ENCODE measurements at regions not wholly inside any gene's neighbourhood (a gene's known extent, or its start where the extent isn't known, plus 50 kb on each side); places are given as distances from the start of the nearest gene placed in this dataset.

- TF ChIP-seq ZNF184 (CRISPR knock-in tag; IDR thresholded peaks at IDR 0.05) = no peak
- no peak for TF ChIP-seq HDAC1 (IDR thresholded peaks at IDR 0.05)
- TF ChIP-seq ZNF444 (CRISPR knock-in tag; IDR thresholded peaks at IDR 0.05) = no peak
- no peak for TF ChIP-seq ZNF57 (CRISPR knock-in tag; IDR thresholded peaks at IDR 0.05)
- TF ChIP-seq TAF15 (IDR thresholded peaks at IDR 0.05; ENCODE audit: low read depth, low read length) = no peak
- TF ChIP-seq MCM5 (IDR thresholded peaks at IDR 0.05; ENCODE audit: low read depth) = no peak
- no peak for TF ChIP-seq KDM1A (IDR thresholded peaks at IDR 0.05)
- TF ChIP-seq ZBTB49 (CRISPR knock-in tag; IDR thresholded peaks at IDR 0.05; ENCODE audit: borderline replicate concordance) = no peak
- TF ChIP-seq PBX2 (CRISPR knock-in tag; IDR thresholded peaks at IDR 0.05; ENCODE audit: low read depth) = no peak
- TF ChIP-seq PBX2 (tag; conservative IDR thresholded peaks at IDR 0.05; ENCODE audit: low read depth) = no peak
- TF ChIP-seq GABPB1 (CRISPR knock-in tag; IDR thresholded peaks at IDR 0.05) = no peak
- no peak for TF ChIP-seq BRD4 (IDR thresholded peaks at IDR 0.05)
- TF ChIP-seq KAT8 (IDR thresholded peaks at IDR 0.05; ENCODE audit: low read depth) = no peak
- no peak for TF ChIP-seq ZNF217 (CRISPR knock-in tag; IDR thresholded peaks at IDR 0.05)
- no peak for TF ChIP-seq CREB3L1 (IDR thresholded peaks at IDR 0.05; ENCODE audit: borderline replicate concordance, low read depth)
- no peak for TF ChIP-seq NFE2L1 (tag; IDR thresholded peaks at IDR 0.05; ENCODE audit: borderline replicate concordance, low read depth)
- no peak for TF ChIP-seq CTBP1 (IDR thresholded peaks at IDR 0.05; ENCODE audit: borderline replicate concordance)
- no peaks in the 10 kb centered on the region for H3K9me1 ChIP-seq (ENCODE audit: control insufficient read depth, insufficient read depth, low read length)
Observed at GRCh38 chr3:139846729-139847128, 88.3 kb upstream of the CLSTN2 start.

More at GRCh38 chr3:139846729-139847128, 88.3 kb upstream of the CLSTN2 start:
- FAIRE-seq (no peak), DNase-seq (ENCODE audit: extremely low read depth in 1 of 4, low spot score in 3 of 4) (no peak), ATAC-seq (no peak)
- ChIA-PET POLR2A (no interaction called here), CTCF (ENCODE audit: low intra/inter-chr PET ratio) (no interaction called here)
- H3K4me1 ChIP-seq (replicated peaks in 1 of 2; ENCODE audit: control insufficient read depth in 2 of 2, insufficient read depth in 2 of 2, low read length in 2 of 2) = no peaks in the 10 kb centered on the region
- no peak overlapping the region for H3K4me3 ChIP-seq
- intact Hi-C loops (cut with micrococcal nuclease) = no loop called here
- no peaks in the 10 kb centered on the region for H4K20me1 ChIP-seq (replicated peaks; ENCODE audit: control insufficient read depth, insufficient read depth, low read length)
- H3K27ac ChIP-seq (ENCODE audit: extremely low read depth, low read depth, low read length) = no peak overlapping the region
- H3K4me2 ChIP-seq (ENCODE audit: insufficient read depth, low read length) = no peak overlapping the region
- no peak overlapping the region for H3K9ac ChIP-seq (ENCODE audit: insufficient read depth in 1 of 2, low read depth in 2 of 2, low read length in 2 of 2)
- no TSS peak for BruUV-seq (replicated peaks)
- H3K9me3 ChIP-seq (replicated peaks; ENCODE audit: control insufficient read depth, insufficient read depth, low read depth, low read length) = no peaks in the 10 kb centered on the region
- no peak overlapping the region for H2AFZ ChIP-seq (ENCODE audit: low read depth, low read length)
- in situ Hi-C loops (cut with MboI) = no loop called here
- H3K27me3 ChIP-seq (ENCODE audit: control insufficient read depth in 2 of 2, insufficient read depth in 2 of 2, low read length in 2 of 2) = no peaks in the 10 kb centered on the region
- H3K36me3 ChIP-seq (ENCODE audit: control insufficient read depth, insufficient read depth, low read length) = no peaks in the 10 kb centered on the region
- 0% methylated on average over 1 of the region's 1 CpG for WGBS (ENCODE audit: insufficient coverage, low coverage, missing lambda C conversion rate)
- H3K79me2 ChIP-seq (ENCODE audit: control insufficient read depth, insufficient read depth, low read length) = no peaks in the 10 kb centered on the region
